T-cell (primary cell): ENCODE measurements at regions not wholly inside any gene's neighbourhood (a gene's known extent, or its start where the extent isn't known, plus 50 kb on each side); places are given as distances from the start of the nearest gene placed in this dataset.

Experiments
- ATAC-seq, 4 experiments: fragments of 200-7000 bp in 3 of 4; fragments of 150-1000 bp in 1 of 4; cut with Tn5 transposase; replicated peaks in 1 of 4; 1 replicate in 3 of 4; 2 replicates in 1 of 4; pipeline ENCODE4 v1.10.0; 2021; ENCODE audit warnings: moderate library complexity in 3 of 4, mild to moderate bottlenecking in 2 of 4, moderate number of reproducible peaks in 1 of 4
- CTCF ChIA-PET, 2 donors: fragments of 300-600 bp; sonication (Branson Sonifier 250); formaldehyde crosslinking; loops; one replicate each; lab custom pipeline; 2022; ENCODE audit warnings: antibody characterized with exemption in 2 of 2; lab: Charles Lee
- POLR2A ChIA-PET, 2 donors: fragments of 300-600 bp; sonication (Branson Sonifier 250); formaldehyde crosslinking; loops; one replicate each; lab custom pipeline; 2022; ENCODE audit warnings: antibody characterized with exemption in 2 of 2; lab: Charles Lee
- DNase-seq, 35 experiments: peaks; one replicate each; pipeline versions ENCODE4 v3.0.0 to v3.0.0-alpha.2; 2013 to 2023
- H3K27ac ChIP-seq: one replicate; pipeline ENCODE4 v1.5.1; 2013; ENCODE audit warnings: low read length
- H3K27me3 ChIP-seq, 2 experiments: replicated peaks in 1 of 2; 1 replicate in 1 of 2; 2 replicates in 1 of 2; pipeline versions ENCODE4 v1.6.1 to v1.7.0; 2013; ENCODE audit warnings: low read length in 1 of 2, mixed read lengths in 1 of 2; ENCODE audit not compliant: control insufficient read depth in 2 of 2, insufficient read depth in 2 of 2; ENCODE audit errors: extremely low read depth in 1 of 2
- H3K36me3 ChIP-seq, 2 donors: 1 replicate in 1 of 2; 2 replicates in 1 of 2; pipeline versions ENCODE4 v1.6.1 to v1.7.0; 2013; ENCODE audit warnings: low read length in 1 of 2; ENCODE audit not compliant: control insufficient read depth in 2 of 2, insufficient read depth in 1 of 2; ENCODE audit errors: extremely low read depth in 1 of 2
- H3K4me1 ChIP-seq, 2 experiments: 1 replicate in 1 of 2; 2 replicates in 1 of 2; pipeline versions ENCODE4 v1.6.1 to v1.7.0; 2013; ENCODE audit warnings: low read length in 2 of 2, mixed read lengths in 1 of 2; ENCODE audit not compliant: insufficient read depth in 2 of 2, control insufficient read depth in 1 of 2; ENCODE audit errors: extremely low read depth in 1 of 2
- H3K4me3 ChIP-seq, 2 donors: 1 replicate in 1 of 2; 2 replicates in 1 of 2; pipeline versions ENCODE4 v1.5.1 to v1.7.0; 2013; ENCODE audit warnings: mild to moderate bottlenecking in 2 of 2, low read length in 1 of 2, moderate library complexity in 1 of 2; ENCODE audit not compliant: control insufficient read depth in 1 of 2; ENCODE audit errors: extremely low read depth in 1 of 2
- H3K9me3 ChIP-seq: 2 replicates; pipeline ENCODE4 v1.7.0; 2013
- H3K27ac Mint-ChIP-seq, 2 donors: one replicate each; pipeline ENCODE4 v1.8.0; 2020 to 2021; ENCODE audit warnings: mild to moderate bottlenecking in 2 of 2, mixed read lengths in 2 of 2
- H3K27me3 Mint-ChIP-seq, 2 donors: one replicate each; pipeline ENCODE4 v1.8.0; 2021 to 2022; ENCODE audit warnings: mixed read lengths in 2 of 2
- H3K36me3 Mint-ChIP-seq: one replicate; pipeline ENCODE4 v1.8.0; 2021; ENCODE audit warnings: mixed read lengths
- H3K4me1 Mint-ChIP-seq, 3 donors: one replicate each; pipeline ENCODE4 v1.8.0; 2020 to 2022; ENCODE audit warnings: mixed read lengths in 3 of 3, mild to moderate bottlenecking in 1 of 3
- H3K4me3 Mint-ChIP-seq, 3 donors: one replicate each; pipeline ENCODE4 v1.8.0; 2020 to 2022; ENCODE audit warnings: mild to moderate bottlenecking in 3 of 3, mixed read lengths in 3 of 3, moderate library complexity in 3 of 3
- H3K9me3 Mint-ChIP-seq, 3 donors: one replicate each; pipeline ENCODE4 v1.8.0; 2020 to 2022; ENCODE audit warnings: mixed read lengths in 3 of 3
- WGBS: methylation state at CpG from one replicate; pipeline ENCODE4 v1.1.5; 2013; ENCODE audit warnings: missing lambda C conversion rate; ENCODE audit not compliant: insufficient coverage; 5-methylcytosine and 5-hydroxymethylcytosine counted together

DNA sequence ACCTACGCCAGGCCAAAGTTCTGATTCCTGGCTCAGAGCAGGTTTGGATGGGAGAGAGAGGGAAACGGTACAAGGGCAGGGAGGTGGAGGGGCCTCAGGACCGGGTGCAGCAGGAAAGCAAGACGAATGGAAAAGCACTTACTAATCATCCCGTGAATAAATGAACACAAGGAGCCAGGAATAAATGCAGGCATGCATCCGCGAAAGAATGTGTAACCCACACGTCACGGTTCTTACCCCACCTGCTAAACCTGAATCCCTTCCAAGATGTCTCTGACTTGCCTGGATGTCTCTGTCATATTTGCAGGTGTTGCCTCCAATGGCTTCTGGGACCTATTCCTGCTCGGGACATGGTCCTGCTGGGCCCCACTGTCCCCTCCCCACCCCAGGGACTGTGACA is 335.2 kb upstream of the RNF32 start:
- ChIA-PET POLR2A (no interaction called here), CTCF (no interaction called here)
- Histone ChIP-seq H3K4me1 (no peaks in the 10 kb centered on the region), H3K4me3 (no peak overlapping the region), H3K27me3 (peaks cover 0 to 6% of the 10 kb centered on the region in 2 experiments), H3K27ac (no peak overlapping the region), H3K9me3 (no peaks in the 10 kb centered on the region), H3K36me3 (no peaks in the 10 kb centered on the region)
- Mint-ChIP-seq H3K4me1 (no peaks in the 10 kb centered on the region), H3K27ac (no peak overlapping the region), H3K9me3 (peaks cover 3 to 6% (median 6%) of the 10 kb centered on the region in 3 donors), H3K4me3 (no peak overlapping the region), H3K27me3 (peaks cover 2 to 7% of the 10 kb centered on the region in 2 donors), H3K36me3 (no peaks in the 10 kb centered on the region)
- ATAC-seq: no peak
- 76% methylated on average over 10 of the region's 10 CpGs for WGBS
- DNase-seq: no peak

DNA sequence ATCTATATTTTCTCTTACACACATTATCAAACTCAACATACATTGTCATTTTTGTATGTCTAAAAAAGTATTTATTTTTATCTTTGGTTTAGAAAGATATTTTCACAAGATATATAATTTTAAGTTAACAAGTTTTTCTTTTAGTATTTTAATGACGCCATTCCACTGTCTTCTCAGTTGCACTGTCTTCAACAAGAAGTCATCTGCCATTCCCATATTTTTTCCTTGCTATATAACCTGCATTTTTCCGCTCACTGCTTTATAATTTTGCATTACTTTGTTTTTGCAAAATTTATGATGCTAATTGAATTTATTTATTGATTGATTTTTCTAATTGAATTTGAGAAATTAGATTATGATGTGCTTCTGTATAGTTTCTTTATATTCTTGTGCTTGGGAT is 357.8 kb upstream of the RNF32 start:
- peaks cover 0 to 1% of the 10 kb centered on the region in 2 experiments for H3K27me3 ChIP-seq
- H3K36me3 Mint-ChIP-seq: no peaks in the 10 kb centered on the region
- H3K27me3 Mint-ChIP-seq: peaks cover 2 to 9% of the 10 kb centered on the region in 2 donors
- H3K4me3 ChIP-seq: no peak overlapping the region
- H3K4me1 ChIP-seq: no peaks in the 10 kb centered on the region
- no peak for ATAC-seq
- no peak overlapping the region for H3K4me3 Mint-ChIP-seq
- H3K9me3 ChIP-seq: no peaks in the 10 kb centered on the region
- ChIA-PET POLR2A (no interaction called here), CTCF (no interaction called here)
- WGBS: no CpG with 5 or more reads among the region's 2 CpGs
- H3K27ac Mint-ChIP-seq: no peak overlapping the region
- no peak for DNase-seq
- H3K4me1 Mint-ChIP-seq: no peaks in the 10 kb centered on the region
- peaks cover 15 to 28% (median 15%) of the 10 kb centered on the region in 3 donors for H3K9me3 Mint-ChIP-seq
- H3K36me3 ChIP-seq: no peaks in the 10 kb centered on the region
- H3K27ac ChIP-seq: no peak overlapping the region

DNA sequence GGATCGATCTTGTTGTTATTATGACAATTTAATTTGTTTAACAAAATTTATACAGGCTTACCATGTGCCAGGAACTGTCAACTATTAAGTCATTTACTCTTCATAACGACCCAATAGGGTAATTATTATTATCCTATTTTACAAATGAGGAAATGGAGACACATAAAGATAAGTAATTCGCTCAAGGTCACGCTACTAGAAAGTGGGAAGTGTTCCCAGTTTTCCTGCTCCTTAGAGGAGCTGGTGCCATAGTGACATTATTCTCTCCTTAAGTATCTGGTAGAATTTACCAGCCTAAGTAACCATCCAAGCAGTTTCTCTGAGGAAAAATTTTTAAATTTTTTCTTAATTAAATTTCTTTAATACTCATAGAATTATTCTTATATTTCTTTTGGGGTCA is 360.9 kb upstream of the RNF32 start:
- H3K4me1 Mint-ChIP-seq: no peaks in the 10 kb centered on the region
- DNase-seq (no peak), ATAC-seq (no peak)
- Histone ChIP-seq H3K36me3 (no peaks in the 10 kb centered on the region), H3K4me1 (no peaks in the 10 kb centered on the region), H3K27ac (no peak overlapping the region), H3K9me3 (no peaks in the 10 kb centered on the region), H3K4me3 (no peak overlapping the region), H3K27me3 (peaks cover 0 to 6% of the 10 kb centered on the region in 2 experiments)
- peaks cover 13 to 22% (median 15%) of the 10 kb centered on the region in 3 donors for H3K9me3 Mint-ChIP-seq
- no CpG with 5 or more reads among the region's 4 CpGs for WGBS
- CTCF ChIA-PET: no interaction called here
- no peak overlapping the region for H3K27ac Mint-ChIP-seq
- H3K4me3 Mint-ChIP-seq: no peak overlapping the region
- POLR2A ChIA-PET: no interaction called here
- H3K36me3 Mint-ChIP-seq: no peaks in the 10 kb centered on the region
- H3K27me3 Mint-ChIP-seq: peaks cover 0 to 5% of the 10 kb centered on the region in 2 donors

DNA sequence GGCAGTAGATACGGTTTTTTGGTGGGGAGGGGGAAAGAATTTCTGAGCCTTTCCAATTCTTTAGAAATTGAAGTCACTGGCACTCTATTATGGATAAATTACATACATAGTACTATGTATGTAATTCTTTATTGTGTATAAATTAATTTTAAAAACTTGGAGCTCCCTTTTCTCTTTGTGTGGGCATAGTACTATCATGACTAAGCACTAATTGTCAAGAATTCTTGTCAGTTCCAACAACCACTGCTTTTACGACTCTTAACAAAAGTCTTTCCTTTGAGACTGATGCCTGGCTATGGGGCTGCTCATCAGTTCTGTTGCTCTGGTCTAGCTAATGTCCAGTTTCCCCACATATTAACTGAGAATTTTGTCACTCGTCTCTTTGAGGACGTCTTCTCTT is 365.3 kb upstream of the RNF32 start:
- Histone ChIP-seq H3K9me3 (no peaks in the 10 kb centered on the region), H3K36me3 (no peaks in the 10 kb centered on the region), H3K27me3 (peaks cover 0 to 6% of the 10 kb centered on the region in 2 experiments), H3K27ac (no peak overlapping the region), H3K4me3 (no peak overlapping the region), H3K4me1 (no peaks in the 10 kb centered on the region)
- DNase-seq (no peak), ATAC-seq (no peak)
- no peak overlapping the region for H3K4me3 Mint-ChIP-seq
- no peaks in the 10 kb centered on the region for H3K36me3 Mint-ChIP-seq
- no peaks in the 10 kb centered on the region for H3K4me1 Mint-ChIP-seq
- H3K27ac Mint-ChIP-seq: no peak overlapping the region
- no peaks in the 10 kb centered on the region for H3K9me3 Mint-ChIP-seq
- POLR2A ChIA-PET: no interaction called here
- WGBS: 87% methylated on average over 3 of the region's 4 CpGs
- CTCF ChIA-PET: no interaction called here
- H3K27me3 Mint-ChIP-seq: peaks cover 3 to 15% of the 10 kb centered on the region in 2 donors

DNA sequence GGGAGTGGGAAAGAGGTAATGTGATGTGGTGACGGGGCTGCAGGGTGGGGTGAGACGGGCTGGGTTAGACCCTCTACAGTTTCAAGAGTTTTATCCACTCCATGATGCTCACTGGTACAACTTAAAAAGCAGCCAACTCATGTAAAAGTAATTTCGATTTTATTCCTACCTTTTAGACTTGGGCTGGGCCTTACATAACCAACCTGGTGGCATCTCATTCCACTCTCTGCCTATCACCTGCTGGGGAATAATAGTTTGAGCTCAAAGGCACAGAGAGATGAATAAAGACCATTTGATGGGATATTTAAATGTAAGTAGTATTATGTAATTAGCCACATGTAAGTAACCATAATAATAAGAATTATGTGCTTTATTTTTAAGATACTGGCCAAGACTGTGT is 366.0 kb upstream of the RNF32 start:
- Histone ChIP-seq H3K4me3 (no peak overlapping the region), H3K27me3 (peaks cover 0 to 6% of the 10 kb centered on the region in 2 experiments), H3K9me3 (no peaks in the 10 kb centered on the region), H3K27ac (no peak overlapping the region), H3K4me1 (no peaks in the 10 kb centered on the region), H3K36me3 (no peaks in the 10 kb centered on the region)
- Mint-ChIP-seq H3K9me3 (no peaks in the 10 kb centered on the region), H3K4me3 (no peak overlapping the region), H3K4me1 (no peaks in the 10 kb centered on the region), H3K27me3 (peaks cover 3 to 18% of the 10 kb centered on the region in 2 donors), H3K36me3 (no peaks in the 10 kb centered on the region), H3K27ac (no peak overlapping the region)
- WGBS: no CpG with 5 or more reads among the region's 3 CpGs
- no peak for ATAC-seq
- CTCF ChIA-PET: no interaction called here
- DNase-seq: no peak
- POLR2A ChIA-PET: no interaction called here

DNA sequence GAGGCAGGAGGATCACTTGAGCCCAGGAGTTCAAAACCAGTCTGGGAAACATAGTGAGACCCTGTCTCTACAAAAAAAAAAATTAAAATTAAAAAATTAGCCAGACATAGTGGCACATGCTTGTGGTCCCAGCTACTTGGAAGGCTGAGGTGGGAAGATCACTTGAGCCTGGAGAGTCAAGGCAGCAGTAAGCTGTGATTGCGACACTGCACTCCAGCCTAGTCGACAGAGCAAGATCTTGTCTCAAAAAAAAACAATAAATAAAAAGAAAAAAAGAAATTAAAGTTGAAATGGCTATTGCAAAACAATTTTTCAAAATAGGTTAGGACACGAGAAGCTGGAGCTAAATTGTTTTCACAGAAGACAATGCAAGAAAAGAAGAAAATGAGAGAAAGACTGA is 379.0 kb upstream of the RNF32 start:
- Histone ChIP-seq H3K4me3 (no peak overlapping the region), H3K36me3 (no peaks in the 10 kb centered on the region), H3K4me1 (no peaks in the 10 kb centered on the region), H3K27me3 (peaks cover 0 to 5% of the 10 kb centered on the region in 2 experiments), H3K9me3 (no peaks in the 10 kb centered on the region), H3K27ac (no peak overlapping the region)
- ATAC-seq (no peak), DNase-seq (no peak)
- 33% methylated on average over 1 of the region's 3 CpGs for WGBS
- Mint-ChIP-seq H3K36me3 (no peaks in the 10 kb centered on the region), H3K4me1 (no peaks in the 10 kb centered on the region), H3K4me3 (no peak overlapping the region), H3K27ac (no peak overlapping the region), H3K9me3 (peaks cover 0 to 2% (median 0%) of the 10 kb centered on the region in 3 donors), H3K27me3 (peaks cover 7 to 23% of the 10 kb centered on the region in 2 donors)
- POLR2A ChIA-PET: no interaction called here
- CTCF ChIA-PET: no interaction called here

DNA sequence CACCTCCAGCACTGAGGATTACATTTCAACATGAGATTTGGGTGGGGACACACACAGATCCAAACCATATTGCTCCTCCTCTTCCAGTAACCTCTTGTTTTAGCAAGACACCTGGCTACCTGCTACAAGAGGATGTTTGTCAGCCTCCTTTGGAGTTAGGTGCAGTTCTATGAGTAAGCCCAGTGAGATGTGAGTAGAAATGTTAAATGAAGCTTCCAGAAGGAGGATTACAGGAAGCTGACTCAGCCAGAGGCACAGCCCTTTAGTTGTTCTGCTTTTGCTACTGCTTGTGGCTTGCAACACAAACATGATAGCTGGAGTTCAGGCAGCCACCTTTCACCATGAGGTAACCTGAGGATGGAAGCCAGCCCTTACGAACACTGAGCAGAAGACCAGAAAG is 382.7 kb upstream of the RNF32 start:
- Mint-ChIP-seq H3K4me3 (no peak overlapping the region), H3K27ac (no peak overlapping the region), H3K36me3 (no peaks in the 10 kb centered on the region), H3K27me3 (peaks cover 9 to 20% of the 10 kb centered on the region in 2 donors), H3K4me1 (no peaks in the 10 kb centered on the region), H3K9me3 (peaks cover 0 to 2% (median 0%) of the 10 kb centered on the region in 3 donors)
- no peaks in the 10 kb centered on the region for H3K9me3 ChIP-seq
- no CpG with 5 or more reads among the region's 1 CpG for WGBS
- DNase-seq (no peak), ATAC-seq (no peak)
- no peaks in the 10 kb centered on the region for H3K4me1 ChIP-seq
- no peak overlapping the region for H3K4me3 ChIP-seq
- ChIA-PET CTCF (no interaction called here), POLR2A (no interaction called here)
- no peak overlapping the region for H3K27ac ChIP-seq
- H3K36me3 ChIP-seq: no peaks in the 10 kb centered on the region
- H3K27me3 ChIP-seq: peaks cover 0 to 5% of the 10 kb centered on the region in 2 experiments
